Cardiac muscle cell (in vitro differentiated cells and primary cell): ENCODE measurements at regions not wholly inside any gene's neighbourhood (a gene's known extent, or its start where the extent isn't known, plus 50 kb on each side); places are given as distances from the start of the nearest gene placed in this dataset.

Source experiments
- DNase-seq, 2 donors: peaks; one replicate each; pipeline versions ENCODE4 v3.0.0 to v3.0.0-alpha.2; 2010 to 2017; ENCODE audit warnings: low read depth in 1 of 2, low spot score in 1 of 2
- H3K27ac ChIP-seq: fragments of 200-600 bp; sonication (generic); 2 replicates; pipeline ENCODE4 v1.5.1; 2016
- H3K27me3 ChIP-seq: fragments of 200-600 bp; sonication (generic); 2 replicates; pipeline ENCODE4 v1.6.0; 2016; ENCODE audit warnings: control low read depth
- H3K36me3 ChIP-seq: fragments of 200-600 bp; sonication (generic); 2 replicates; pipeline ENCODE4 v1.5.1; 2016; ENCODE audit warnings: control low read depth
- H3K4me1 ChIP-seq: fragments of 200-600 bp; sonication (generic); 2 replicates; pipeline ENCODE4 v1.8.1; 2017; ENCODE audit warnings: low read depth, mild to moderate bottlenecking, mixed run types
- H3K4me3 ChIP-seq: fragments of 200-600 bp; sonication (generic); 2 replicates; pipeline ENCODE4 v1.5.1; 2016; ENCODE audit warnings: mild to moderate bottlenecking
- H3K9me3 ChIP-seq: fragments of 200-600 bp; sonication (generic); 2 replicates; pipeline ENCODE4 v1.5.1; 2017; ENCODE audit warnings: low read depth, mild to moderate bottlenecking, control low read depth
- CTCF ChIP-seq: IDR thresholded peaks from 2 replicates; pipeline ENCODE4 v1.5.1; 2012; ENCODE audit warnings: low read depth, mild to moderate bottlenecking, low read length

GRCh38 chr5:2120361-2120760, 237.6 kb upstream of the IRX4 start:
- H3K27ac ChIP-seq: no peak overlapping the region
- DNase-seq: no peak
- H3K4me1 ChIP-seq: peaks cover 15% of the 10 kb centered on the region
- no peaks in the 10 kb centered on the region for H3K27me3 ChIP-seq
- H3K4me3 ChIP-seq: no peak overlapping the region
- no peak for TF ChIP-seq CTCF
- H3K36me3 ChIP-seq: no peaks in the 10 kb centered on the region
- H3K9me3 ChIP-seq: no peaks in the 10 kb centered on the region

- DNase-seq: peak in 1 of 2 donors; percentile 39
- TF ChIP-seq CTCF: no peak
- H3K36me3 ChIP-seq: no peaks in the 10 kb centered on the region
- H3K9me3 ChIP-seq: no peaks in the 10 kb centered on the region
- H3K4me3 ChIP-seq: no peak overlapping the region
- no peaks in the 10 kb centered on the region for H3K27me3 ChIP-seq
- H3K27ac ChIP-seq: no peak overlapping the region
- H3K4me1 ChIP-seq: peaks cover 15% of the 10 kb centered on the region
These were observed 236.8 kb upstream of the IRX4 start for GRCh38 chr5:2119573-2119972.

- H3K27me3 ChIP-seq: no peaks in the 10 kb centered on the region
- H3K4me1 ChIP-seq: no peaks in the 10 kb centered on the region
- no peak overlapping the region for H3K27ac ChIP-seq
- no peak for TF ChIP-seq CTCF
- DNase-seq: no peak
- no peak overlapping the region for H3K4me3 ChIP-seq
- H3K36me3 ChIP-seq: no peaks in the 10 kb centered on the region
- no peaks in the 10 kb centered on the region for H3K9me3 ChIP-seq
These were observed 230.8 kb upstream of the IRX4 start for GRCh38 chr5:2113348-2114131.

GRCh38 chr5:2112173-2113025, 229.7 kb upstream of the IRX4 start:
- Histone ChIP-seq H3K4me1 (no peaks in the 10 kb centered on the region), H3K9me3 (no peaks in the 10 kb centered on the region), H3K27me3 (no peaks in the 10 kb centered on the region), H3K27ac (no peak overlapping the region), H3K36me3 (no peaks in the 10 kb centered on the region), H3K4me3 (no peak overlapping the region)
- TF ChIP-seq CTCF: no peak
- no peak for DNase-seq

- TF ChIP-seq CTCF: no peak
- no peak overlapping the region for H3K27ac ChIP-seq
- H3K27me3 ChIP-seq: no peaks in the 10 kb centered on the region
- H3K9me3 ChIP-seq: no peaks in the 10 kb centered on the region
- no peaks in the 10 kb centered on the region for H3K4me1 ChIP-seq
- no peak for DNase-seq
- H3K4me3 ChIP-seq: no peak overlapping the region
- no peaks in the 10 kb centered on the region for H3K36me3 ChIP-seq
These were observed 228.9 kb upstream of the IRX4 start for GRCh38 chr5:2111569-2112105.
